Colonic mucosa (tissue), 4 donors: ENCODE measurements at regions not wholly inside any gene's neighbourhood (a gene's known extent, or its start where the extent isn't known, plus 50 kb on each side); places are given as distances from the start of the nearest gene placed in this dataset.
A peak's percentile ranks its signal among the peaks of the same experiment; 100 is the strongest.

ENCODE experiments used
- DNase-seq: peaks from one replicate; pipeline ENCODE4 v3.0.0-alpha.2; 2020
- H3K27ac ChIP-seq: fragments of 200-600 bp; one replicate; pipeline ENCODE4 v1.8.0; 2021
- H3K27me3 ChIP-seq: fragments of 200-600 bp; one replicate; pipeline ENCODE4 v1.8.0; 2021
- H3K36me3 ChIP-seq: fragments of 200-600 bp; one replicate; pipeline ENCODE4 v1.8.0; 2021
- H3K4me1 ChIP-seq: fragments of 200-600 bp; one replicate; pipeline ENCODE4 v1.8.0; 2021; ENCODE audit warnings: mild to moderate bottlenecking
- H3K4me3 ChIP-seq: fragments of 200-600 bp; one replicate; pipeline ENCODE4 v1.8.0; 2021
- H3K9ac ChIP-seq, 2 donors: one replicate each; pipeline ENCODE4 v1.7.0; 2013; ENCODE audit warnings: control low read depth in 2 of 2, low read depth in 2 of 2, low read length in 2 of 2
- H3K9me3 ChIP-seq: fragments of 200-600 bp; one replicate; pipeline ENCODE4 v1.8.0; 2021
- intact Hi-C: fragments of 100-400 bp; cut with DNase I; formaldehyde crosslinking; loops from one replicate; pipeline ENCODE4 v1.14.1; 2022
- TF ChIP-seq, protein P1 (sequence below): fragments of 200-600 bp; IDR thresholded peaks from one replicate; pipeline ENCODE4 v1.8.0; 2022; ENCODE audit warnings: antibody characterized with exemption, mild to moderate bottlenecking
- donor health status: healthy.
- donor health status: DM: no; HTN: no; CAD: no.
- donor health status: DM: no; HTN: no; CAD: no.

DNA sequence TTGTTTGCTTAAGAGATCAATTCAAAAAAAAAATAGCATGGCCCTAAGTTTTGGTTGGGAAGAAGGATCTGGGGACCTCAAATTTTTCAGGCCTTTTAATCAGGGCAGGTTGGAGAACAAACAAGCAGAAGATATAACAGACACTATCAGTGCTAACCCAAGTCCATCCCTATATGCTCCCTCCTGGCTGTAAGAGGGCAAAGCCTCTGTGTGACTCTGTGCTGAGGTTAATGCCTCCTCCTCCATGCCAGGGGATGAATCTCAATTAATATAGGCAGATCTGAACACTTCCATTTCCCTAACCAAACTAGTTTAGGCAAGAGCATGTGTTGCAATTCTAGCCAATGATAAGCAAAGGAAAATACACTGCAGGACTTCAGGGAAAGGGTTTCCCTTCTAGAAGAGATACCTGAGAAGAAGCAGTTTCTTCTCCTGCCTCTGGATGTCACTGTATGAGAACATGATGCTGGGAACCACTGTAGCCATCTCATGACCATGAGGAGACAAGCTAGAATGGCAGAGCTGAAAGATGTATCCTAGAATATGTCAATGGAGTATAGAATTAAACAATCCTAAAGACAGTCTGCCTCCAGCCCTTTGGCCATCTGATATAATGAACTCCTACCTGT is 76.0 kb downstream of the CHD9NB start:
- Histone ChIP-seq H3K9ac (no peak overlapping the region), H3K27me3 (no peaks in the 10 kb centered on the region), H3K9me3 (no peaks in the 10 kb centered on the region), H3K36me3 (no peaks in the 10 kb centered on the region), H3K27ac (no peak overlapping the region), H3K4me3 (no peak overlapping the region), H3K4me1 (no peaks in the 10 kb centered on the region)
- TF ChIP-seq, protein P1, sequence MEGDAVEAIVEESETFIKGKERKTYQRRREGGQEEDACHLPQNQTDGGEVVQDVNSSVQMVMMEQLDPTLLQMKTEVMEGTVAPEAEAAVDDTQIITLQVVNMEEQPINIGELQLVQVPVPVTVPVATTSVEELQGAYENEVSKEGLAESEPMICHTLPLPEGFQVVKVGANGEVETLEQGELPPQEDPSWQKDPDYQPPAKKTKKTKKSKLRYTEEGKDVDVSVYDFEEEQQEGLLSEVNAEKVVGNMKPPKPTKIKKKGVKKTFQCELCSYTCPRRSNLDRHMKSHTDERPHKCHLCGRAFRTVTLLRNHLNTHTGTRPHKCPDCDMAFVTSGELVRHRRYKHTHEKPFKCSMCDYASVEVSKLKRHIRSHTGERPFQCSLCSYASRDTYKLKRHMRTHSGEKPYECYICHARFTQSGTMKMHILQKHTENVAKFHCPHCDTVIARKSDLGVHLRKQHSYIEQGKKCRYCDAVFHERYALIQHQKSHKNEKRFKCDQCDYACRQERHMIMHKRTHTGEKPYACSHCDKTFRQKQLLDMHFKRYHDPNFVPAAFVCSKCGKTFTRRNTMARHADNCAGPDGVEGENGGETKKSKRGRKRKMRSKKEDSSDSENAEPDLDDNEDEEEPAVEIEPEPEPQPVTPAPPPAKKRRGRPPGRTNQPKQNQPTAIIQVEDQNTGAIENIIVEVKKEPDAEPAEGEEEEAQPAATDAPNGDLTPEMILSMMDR, result peak; percentile 23
- no peak for DNase-seq
- intact Hi-C loops, result no loop called here

- H3K4me1 ChIP-seq, result no peaks in the 10 kb centered on the region
- no peaks in the 10 kb centered on the region for H3K36me3 ChIP-seq
- H3K9ac ChIP-seq, result no peak overlapping the region
- H3K4me3 ChIP-seq, result no peak overlapping the region
- no peak overlapping the region for H3K27ac ChIP-seq
- no peak for DNase-seq
- intact Hi-C loops, result no loop called here
- no peaks in the 10 kb centered on the region for H3K9me3 ChIP-seq
- TF ChIP-seq, protein P1, result no peak
- no peaks in the 10 kb centered on the region for H3K27me3 ChIP-seq
Measured at GRCh38 chr16:52967744-52968143, 85.0 kb downstream of the CHD9NB start.

DNA sequence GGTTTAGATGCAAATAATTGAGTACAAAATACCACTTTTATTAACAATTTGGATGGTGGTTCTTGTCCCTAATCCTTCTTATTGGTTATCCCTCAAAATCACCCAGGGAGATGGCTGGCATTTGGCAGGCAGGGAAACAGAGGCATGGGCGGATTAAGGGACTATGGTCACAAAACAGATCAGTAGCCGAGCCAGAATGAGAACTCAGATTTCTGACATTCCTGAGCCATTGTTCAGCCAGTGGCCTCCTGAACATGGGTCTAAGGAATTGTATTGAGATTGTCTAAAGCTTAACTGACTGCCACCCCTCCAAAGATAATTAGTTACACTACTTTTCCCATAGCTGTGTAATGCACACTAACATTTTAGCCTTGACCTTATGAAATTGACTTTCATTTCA is 88.4 kb downstream of the CHD9NB start:
- H3K9me3 ChIP-seq, result no peaks in the 10 kb centered on the region
- TF ChIP-seq, protein P1, result no peak
- intact Hi-C loops, result no loop called here

DNA sequence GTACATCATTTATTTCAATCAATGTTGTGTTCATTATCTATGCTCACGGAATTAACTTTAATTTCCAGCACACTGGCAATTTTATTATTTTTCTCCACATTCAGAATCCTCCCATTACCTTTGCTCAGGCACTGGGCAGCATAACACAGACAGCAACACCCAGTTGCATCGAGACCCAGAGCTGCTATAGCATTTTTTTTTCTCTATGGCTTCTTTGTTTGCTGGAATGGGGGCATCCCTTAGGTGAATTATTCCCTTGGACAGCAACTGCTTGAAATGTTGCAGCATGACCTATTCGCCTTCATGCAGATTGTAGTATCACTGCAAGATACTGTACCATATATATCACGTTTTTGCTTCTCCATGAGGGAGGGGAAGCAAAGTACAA is 88.8 kb downstream of the CHD9NB start:
- intact Hi-C loops, result no loop called here
- no peaks in the 10 kb centered on the region for H3K9me3 ChIP-seq
- H3K27ac ChIP-seq, result no peak overlapping the region
- H3K27me3 ChIP-seq, result no peaks in the 10 kb centered on the region
- H3K4me3 ChIP-seq, result no peak overlapping the region
- no peaks in the 10 kb centered on the region for H3K4me1 ChIP-seq
- H3K9ac ChIP-seq, result no peak overlapping the region
- TF ChIP-seq, protein P1, result no peak
- no peaks in the 10 kb centered on the region for H3K36me3 ChIP-seq
- no peak for DNase-seq

More for the DNA sequence above, 88.4 kb downstream of the CHD9NB start:
- H3K27ac ChIP-seq, result no peak overlapping the region
- H3K27me3 ChIP-seq, result no peaks in the 10 kb centered on the region
- H3K4me3 ChIP-seq, result no peak overlapping the region
- DNase-seq, result no peak
- H3K9ac ChIP-seq, result no peak overlapping the region
- no peaks in the 10 kb centered on the region for H3K36me3 ChIP-seq
- no peaks in the 10 kb centered on the region for H3K4me1 ChIP-seq

DNA sequence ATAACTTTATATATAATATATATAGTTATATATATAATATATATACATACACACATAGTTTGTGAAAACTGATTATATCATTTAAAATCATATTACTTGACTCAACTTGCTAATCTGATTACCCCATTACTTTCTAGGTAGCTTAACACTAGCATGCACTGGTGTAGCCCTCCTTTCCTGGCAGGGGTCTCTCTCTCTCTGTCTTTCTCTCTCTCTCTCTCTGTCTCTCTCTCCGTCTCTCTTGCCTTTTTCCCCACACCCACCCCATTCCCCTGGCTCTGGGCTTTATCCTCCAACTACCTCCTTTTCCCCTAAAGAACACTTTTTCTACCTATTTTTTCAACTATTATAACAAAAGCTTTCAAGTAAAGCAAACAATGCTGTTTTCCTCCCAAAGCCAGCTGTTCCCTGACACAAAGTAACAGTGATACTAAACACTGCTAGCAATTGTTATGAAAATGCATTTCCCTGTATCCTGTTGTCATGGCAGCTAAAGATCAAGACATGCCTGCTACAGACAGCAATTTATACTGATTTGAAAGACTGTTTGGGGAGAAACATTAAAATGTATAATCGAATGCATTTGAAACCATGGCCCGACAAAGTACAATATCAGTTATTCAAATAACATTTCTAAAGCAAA is 89.4 kb downstream of the CHD9NB start:
- H3K9ac ChIP-seq, result no peak overlapping the region
- no peak overlapping the region for H3K27ac ChIP-seq
- DNase-seq, result no peak
- H3K27me3 ChIP-seq, result no peaks in the 10 kb centered on the region
- TF ChIP-seq, protein P1, result no peak
- intact Hi-C loops, result no loop called here
- H3K9me3 ChIP-seq, result no peaks in the 10 kb centered on the region
- no peak overlapping the region for H3K4me3 ChIP-seq
- H3K36me3 ChIP-seq, result no peaks in the 10 kb centered on the region
- no peaks in the 10 kb centered on the region for H3K4me1 ChIP-seq
